Glutamatergic neuron (in vitro differentiated cells): ENCODE measurements at regions not wholly inside any gene's neighbourhood (a gene's known extent, or its start where the extent isn't known, plus 50 kb on each side); places are given as distances from the start of the nearest gene placed in this dataset.

Experiments used
- DNase-seq: peaks from one replicate; pipeline ENCODE4 v3.0.0; 2022
- H3K27ac Mint-ChIP-seq: one replicate; pipeline ENCODE4 v1.8.0; 2020; ENCODE audit warnings: mild to moderate bottlenecking, mixed read lengths, inconsistent platforms; ENCODE audit not compliant: unreplicated experiment
- H3K27me3 Mint-ChIP-seq: one replicate; pipeline ENCODE4 v1.8.0; 2020; ENCODE audit warnings: mild to moderate bottlenecking, moderate library complexity, mixed read lengths, inconsistent platforms; ENCODE audit not compliant: unreplicated experiment
- H3K36me3 Mint-ChIP-seq: one replicate; pipeline ENCODE4 v1.8.0; 2020; ENCODE audit warnings: mild to moderate bottlenecking, mixed read lengths, inconsistent platforms; ENCODE audit not compliant: unreplicated experiment
- H3K4me1 Mint-ChIP-seq: one replicate; pipeline ENCODE4 v1.8.0; 2020; ENCODE audit warnings: mild to moderate bottlenecking, low read depth, mixed read lengths, inconsistent platforms; ENCODE audit not compliant: unreplicated experiment
- H3K4me3 Mint-ChIP-seq: one replicate; pipeline ENCODE4 v1.8.0; 2020; ENCODE audit warnings: mild to moderate bottlenecking, mixed read lengths, inconsistent platforms; ENCODE audit not compliant: unreplicated experiment
- H3K9me3 Mint-ChIP-seq: one replicate; pipeline ENCODE4 v1.8.0; 2020; ENCODE audit warnings: mild to moderate bottlenecking, moderate library complexity, mixed read lengths, inconsistent platforms; ENCODE audit not compliant: unreplicated experiment
- CTCF ChIP-seq: fragments of 200-600 bp; sonication (generic); IDR thresholded peaks from one replicate; pipeline ENCODE4 v1.5.0; 2021; ENCODE audit not compliant: partially characterized antibody, unreplicated experiment

DNA sequence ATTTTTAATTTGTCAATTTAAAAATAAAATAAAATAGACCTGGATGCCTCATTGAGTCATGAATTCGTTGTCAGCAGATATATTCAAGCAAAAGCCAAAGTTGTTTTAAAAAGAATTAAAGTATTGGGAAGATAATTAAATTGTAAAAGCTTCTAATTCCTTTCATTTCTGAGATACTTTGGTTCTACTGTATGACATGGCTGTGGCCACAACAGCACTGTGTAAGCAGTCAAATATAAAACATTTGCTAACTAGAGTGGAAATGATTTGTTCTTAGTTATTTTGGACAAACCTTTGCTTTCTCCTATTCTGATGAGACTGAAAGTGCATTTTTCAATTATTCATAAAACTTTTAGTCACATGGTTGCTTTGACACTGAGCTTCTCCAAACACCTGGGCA, 143.6 kb upstream of the FAM13C start:
- H3K36me3 Mint-ChIP-seq: no peaks in the 10 kb centered on the region
- DNase-seq: no peak
- H3K4me1 Mint-ChIP-seq: no peaks in the 10 kb centered on the region
- TF ChIP-seq CTCF: no peak
- no peak overlapping the region for H3K27ac Mint-ChIP-seq
- peaks cover 2% of the 10 kb centered on the region for H3K27me3 Mint-ChIP-seq
- H3K9me3 Mint-ChIP-seq: peaks cover 2% of the 10 kb centered on the region
- H3K4me3 Mint-ChIP-seq: no peak overlapping the region

DNA sequence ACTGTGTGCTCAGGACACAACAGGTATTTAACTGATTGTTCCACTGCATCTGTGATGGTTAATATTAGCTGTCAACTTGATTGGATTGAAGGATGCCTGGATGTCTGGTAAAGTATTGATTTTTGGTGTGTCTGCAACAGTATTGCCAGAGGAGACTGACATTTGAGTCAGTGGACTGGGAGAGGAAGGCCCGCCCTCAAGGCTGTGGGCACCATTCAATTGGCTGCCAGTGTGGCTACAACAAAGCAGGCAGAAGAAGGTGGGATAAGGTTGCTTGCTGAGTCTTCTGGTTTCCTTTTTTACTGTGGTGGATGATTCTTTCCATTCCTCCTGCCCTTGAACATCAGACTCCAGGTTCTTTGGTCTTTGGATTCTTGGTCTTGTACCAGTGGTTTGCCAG, 137.1 kb upstream of the FAM13C start:
- no peaks in the 10 kb centered on the region for H3K9me3 Mint-ChIP-seq
- H3K36me3 Mint-ChIP-seq: peaks cover 5% of the 10 kb centered on the region
- no peak overlapping the region for H3K27ac Mint-ChIP-seq
- H3K4me3 Mint-ChIP-seq: no peak overlapping the region
- H3K4me1 Mint-ChIP-seq: no peaks in the 10 kb centered on the region
- peak; percentile 45 for DNase-seq
- H3K27me3 Mint-ChIP-seq: peaks cover 4% of the 10 kb centered on the region
- TF ChIP-seq CTCF: no peak

DNA sequence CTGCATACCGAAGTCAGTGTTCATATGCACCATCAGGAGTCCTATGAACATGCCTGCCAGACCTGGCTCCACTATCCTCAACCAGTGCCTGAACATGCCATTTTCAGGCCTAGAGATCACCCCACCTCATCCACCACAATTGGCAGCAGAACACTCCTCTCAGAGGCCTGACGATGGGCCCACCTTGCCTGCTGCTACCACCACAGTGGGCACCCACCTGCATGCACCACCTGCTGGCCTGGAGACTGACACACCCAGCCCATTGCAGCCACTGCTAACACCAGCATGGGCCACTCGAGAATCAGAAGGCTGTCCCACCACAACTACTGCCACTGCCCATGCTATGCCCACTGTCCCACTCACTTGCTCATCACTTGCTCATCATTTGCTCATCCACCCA, 130.7 kb upstream of the FAM13C start:
- no peak overlapping the region for H3K27ac Mint-ChIP-seq

GRCh38 chr10:59479426-59479825, 117.1 kb upstream of the FAM13C start:
- Mint-ChIP-seq H3K9me3 (no peaks in the 10 kb centered on the region), H3K27me3 (peaks cover 3% of the 10 kb centered on the region), H3K36me3 (no peaks in the 10 kb centered on the region), H3K4me3 (no peak overlapping the region), H3K4me1 (no peaks in the 10 kb centered on the region), H3K27ac (no peak overlapping the region)
- no peak for DNase-seq
- no peak for TF ChIP-seq CTCF

More for the DNA sequence above, 130.7 kb upstream of the FAM13C start:
- no peak for TF ChIP-seq CTCF
- Mint-ChIP-seq H3K9me3 (no peaks in the 10 kb centered on the region), H3K36me3 (peaks cover 5% of the 10 kb centered on the region), H3K4me1 (no peaks in the 10 kb centered on the region), H3K4me3 (no peak overlapping the region), H3K27me3 (no peaks in the 10 kb centered on the region)
- DNase-seq: no peak

DNA sequence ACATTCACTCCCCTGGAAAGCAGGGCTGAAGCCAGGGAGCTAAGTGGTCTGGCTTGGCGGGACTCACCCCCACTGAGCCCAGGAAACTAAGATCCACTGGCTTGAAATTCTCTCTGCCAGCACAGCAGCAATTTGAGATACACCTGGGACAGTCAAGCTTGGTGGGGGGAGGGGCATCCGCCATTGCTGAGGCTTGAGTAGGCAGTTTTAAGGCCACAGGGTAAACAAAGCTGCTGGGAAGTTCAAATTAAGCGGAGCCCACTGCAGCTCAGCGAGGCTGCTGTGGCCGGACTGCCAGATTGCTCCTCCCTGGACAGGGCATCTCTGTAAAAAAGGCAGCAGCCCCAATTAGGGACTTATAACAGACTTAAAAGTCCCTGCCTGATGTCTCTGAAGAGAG, 108.2 kb upstream of the FAM13C start:
- no peak for TF ChIP-seq CTCF
- Mint-ChIP-seq H3K4me1 (peaks cover 4% of the 10 kb centered on the region), H3K27me3 (no peaks in the 10 kb centered on the region), H3K36me3 (no peaks in the 10 kb centered on the region), H3K4me3 (no peak overlapping the region), H3K27ac (no peak overlapping the region), H3K9me3 (no peaks in the 10 kb centered on the region)
- no peak for DNase-seq
